Type B pancreatic cell (in vitro differentiated cells): ENCODE measurements at regions not wholly inside any gene's neighbourhood (a gene's known extent, or its start where the extent isn't known, plus 50 kb on each side); places are given as distances from the start of the nearest gene placed in this dataset.

Experiments
- DNase-seq: peaks from one replicate; pipeline ENCODE4 v3.0.0; 2021; ENCODE audit warnings: mixed read lengths; ENCODE audit not compliant: unreplicated experiment; ENCODE audit errors: extremely low spot score
- H3K27ac Mint-ChIP-seq: 2 replicates; pipeline ENCODE4 v1.8.0; 2021; ENCODE audit warnings: mild to moderate bottlenecking, mixed read lengths
- H3K27me3 Mint-ChIP-seq: 2 replicates; pipeline ENCODE4 v1.8.0; 2021; ENCODE audit warnings: mixed read lengths
- H3K36me3 Mint-ChIP-seq: 2 replicates; pipeline ENCODE4 v1.8.0; 2021; ENCODE audit warnings: mixed read lengths
- H3K4me1 Mint-ChIP-seq: one replicate; pipeline ENCODE4 v1.8.0; 2021; ENCODE audit warnings: mixed read lengths; ENCODE audit not compliant: unreplicated experiment
- H3K4me3 Mint-ChIP-seq: 2 replicates; pipeline ENCODE4 v1.8.0; 2021; ENCODE audit warnings: mild to moderate bottlenecking, mixed read lengths
- H3K9me3 Mint-ChIP-seq: 2 replicates; pipeline ENCODE4 v1.8.0; 2021; ENCODE audit warnings: mixed read lengths
- CTCF ChIP-seq: fragments of 200-600 bp; sonication (generic); conservative IDR thresholded peaks from 2 replicates; pipeline ENCODE4 v1.5.0; 2021; ENCODE audit warnings: antibody characterized with exemption, mild to moderate bottlenecking

GRCh38 chr5:86403190-86403589 is 214.6 kb upstream of the COX7C start:
- DNase-seq, result no peak
- H3K27me3 Mint-ChIP-seq, result no peaks in the 10 kb centered on the region
- no peaks in the 10 kb centered on the region for H3K36me3 Mint-ChIP-seq
- no peak overlapping the region for H3K4me3 Mint-ChIP-seq
- no peak overlapping the region for H3K27ac Mint-ChIP-seq
- H3K9me3 Mint-ChIP-seq, result no peaks in the 10 kb centered on the region
- no peaks in the 10 kb centered on the region for H3K4me1 Mint-ChIP-seq
- TF ChIP-seq CTCF, result no peak

- Mint-ChIP-seq H3K4me1 (no peaks in the 10 kb centered on the region), H3K4me3 (no peak overlapping the region), H3K27me3 (no peaks in the 10 kb centered on the region), H3K27ac (no peak overlapping the region), H3K36me3 (no peaks in the 10 kb centered on the region), H3K9me3 (no peaks in the 10 kb centered on the region)
- no peak for TF ChIP-seq CTCF
- DNase-seq, result no peak
These were observed 213.5 kb upstream of the COX7C start for GRCh38 chr5:86404256-86404655.

- Mint-ChIP-seq H3K4me3 (no peak overlapping the region), H3K36me3 (no peaks in the 10 kb centered on the region), H3K27ac (no peak overlapping the region), H3K9me3 (no peaks in the 10 kb centered on the region), H3K4me1 (no peaks in the 10 kb centered on the region), H3K27me3 (no peaks in the 10 kb centered on the region)
- TF ChIP-seq CTCF, result no peak
- no peak for DNase-seq
These were observed 210.0 kb upstream of the COX7C start for GRCh38 chr5:86407711-86408110.

GRCh38 chr5:86411596-86411995 is 206.1 kb upstream of the COX7C start:
- H3K9me3 Mint-ChIP-seq, result no peaks in the 10 kb centered on the region
- H3K4me1 Mint-ChIP-seq, result no peaks in the 10 kb centered on the region
- DNase-seq, result no peak
- H3K36me3 Mint-ChIP-seq, result no peaks in the 10 kb centered on the region
- no peak overlapping the region for H3K4me3 Mint-ChIP-seq
- TF ChIP-seq CTCF, result no peak
- no peaks in the 10 kb centered on the region for H3K27me3 Mint-ChIP-seq
- no peak overlapping the region for H3K27ac Mint-ChIP-seq

GRCh38 chr5:86427158-86427557 is 190.6 kb upstream of the COX7C start:
- Mint-ChIP-seq H3K27ac (no peak overlapping the region), H3K9me3 (no peaks in the 10 kb centered on the region), H3K4me3 (no peak overlapping the region), H3K36me3 (no peaks in the 10 kb centered on the region), H3K4me1 (no peaks in the 10 kb centered on the region), H3K27me3 (no peaks in the 10 kb centered on the region)
- no peak for DNase-seq
- TF ChIP-seq CTCF, result no peak

GRCh38 chr5:86439593-86440110 is 178.1 kb upstream of the COX7C start:
- Mint-ChIP-seq H3K9me3 (no peaks in the 10 kb centered on the region), H3K4me1 (no peaks in the 10 kb centered on the region), H3K4me3 (no peak overlapping the region), H3K27ac (no peak overlapping the region), H3K36me3 (no peaks in the 10 kb centered on the region), H3K27me3 (peaks cover 6% of the 10 kb centered on the region)
- TF ChIP-seq CTCF, result no peak
- no peak for DNase-seq
